ENCODE measurements at regions not wholly inside any gene's neighbourhood (a gene's known extent, or its start where the extent isn't known, plus 50 kb on each side); places are given as distances from the start of the nearest gene placed in this dataset.

DNA sequence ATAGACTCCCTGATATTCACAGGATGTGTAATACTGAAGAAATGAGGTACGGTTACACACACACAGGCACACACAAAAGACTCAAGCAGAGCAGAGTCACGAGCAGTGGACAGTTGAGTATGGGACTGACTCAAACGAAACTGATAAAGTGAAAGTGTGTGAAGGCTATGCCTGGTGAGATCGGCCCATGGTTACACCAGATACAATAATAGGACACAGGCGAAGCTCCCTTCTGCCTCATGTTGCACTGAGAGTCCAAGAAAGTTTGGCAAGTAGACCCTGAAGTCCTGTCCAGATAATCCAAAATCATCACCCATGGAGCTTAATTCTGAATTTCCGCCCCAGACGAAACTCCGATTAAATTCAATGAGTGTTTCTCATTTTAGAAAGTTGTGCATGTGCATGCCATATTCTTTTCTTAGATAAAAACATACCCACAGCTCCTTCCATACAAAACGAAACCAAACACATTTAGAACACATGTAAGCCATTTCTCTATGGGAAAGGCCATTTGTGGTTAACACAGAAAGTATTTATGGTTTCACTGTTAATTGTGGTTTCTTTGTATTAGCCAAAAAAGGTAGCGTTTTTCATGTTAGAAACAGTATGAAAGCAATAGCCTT is 567.6 kb downstream of the PLCL1 start:
- H3K4me3 Mint-ChIP-seq: no peak overlapping the region
- no peaks in the 10 kb centered on the region for H3K9me3 Mint-ChIP-seq
- H3K27me3 Mint-ChIP-seq (ENCODE audit: insufficient read depth): peaks cover 2% of the 10 kb centered on the region
- Histone ChIP-seq H3K4me3 (ENCODE audit: low read length) (no peak overlapping the region), H3K9me3 (ENCODE audit: control insufficient read depth, low read length) (no peaks in the 10 kb centered on the region), H3K27me3 (ENCODE audit: control insufficient read depth, insufficient read depth, low read length, poor library complexity, severe bottlenecking) (no peaks in the 10 kb centered on the region), H3K27ac (ENCODE audit: low read depth, low read length) (no peak overlapping the region), H3K36me3 (ENCODE audit: control insufficient read depth, insufficient read depth, low read length) (no peaks in the 10 kb centered on the region), H3K4me1 (ENCODE audit: control insufficient read depth, insufficient read depth, low read length) (no peaks in the 10 kb centered on the region), H3K9ac (ENCODE audit: extremely low read depth, low read length, poor library complexity, severe bottlenecking) (no peak overlapping the region)
- no peaks in the 10 kb centered on the region for H3K4me1 Mint-ChIP-seq
- no peaks in the 10 kb centered on the region for H3K36me3 Mint-ChIP-seq (ENCODE audit: low read depth)
- no peak overlapping the region for H3K27ac Mint-ChIP-seq
- TF ChIP-seq, protein P1, sequence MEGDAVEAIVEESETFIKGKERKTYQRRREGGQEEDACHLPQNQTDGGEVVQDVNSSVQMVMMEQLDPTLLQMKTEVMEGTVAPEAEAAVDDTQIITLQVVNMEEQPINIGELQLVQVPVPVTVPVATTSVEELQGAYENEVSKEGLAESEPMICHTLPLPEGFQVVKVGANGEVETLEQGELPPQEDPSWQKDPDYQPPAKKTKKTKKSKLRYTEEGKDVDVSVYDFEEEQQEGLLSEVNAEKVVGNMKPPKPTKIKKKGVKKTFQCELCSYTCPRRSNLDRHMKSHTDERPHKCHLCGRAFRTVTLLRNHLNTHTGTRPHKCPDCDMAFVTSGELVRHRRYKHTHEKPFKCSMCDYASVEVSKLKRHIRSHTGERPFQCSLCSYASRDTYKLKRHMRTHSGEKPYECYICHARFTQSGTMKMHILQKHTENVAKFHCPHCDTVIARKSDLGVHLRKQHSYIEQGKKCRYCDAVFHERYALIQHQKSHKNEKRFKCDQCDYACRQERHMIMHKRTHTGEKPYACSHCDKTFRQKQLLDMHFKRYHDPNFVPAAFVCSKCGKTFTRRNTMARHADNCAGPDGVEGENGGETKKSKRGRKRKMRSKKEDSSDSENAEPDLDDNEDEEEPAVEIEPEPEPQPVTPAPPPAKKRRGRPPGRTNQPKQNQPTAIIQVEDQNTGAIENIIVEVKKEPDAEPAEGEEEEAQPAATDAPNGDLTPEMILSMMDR (conservative IDR thresholded peaks at IDR 0.05): no peak
- DNase-seq: no peak
- WGBS, 2 experiments (ENCODE audit: insufficient coverage in 1 of 2, insufficient read length in 1 of 2): 91 to 98% methylated on average over 3 to 10 of the region's 10 CpGs

- H3K27ac Mint-ChIP-seq: no peak overlapping the region
- Histone ChIP-seq H3K27ac (ENCODE audit: low read depth, low read length) (no peak overlapping the region), H3K36me3 (ENCODE audit: control insufficient read depth, insufficient read depth, low read length) (no peaks in the 10 kb centered on the region), H3K27me3 (ENCODE audit: control insufficient read depth, insufficient read depth, low read length, poor library complexity, severe bottlenecking) (no peaks in the 10 kb centered on the region), H3K4me3 (ENCODE audit: low read length) (no peak overlapping the region), H3K9me3 (ENCODE audit: control insufficient read depth, low read length) (no peaks in the 10 kb centered on the region), H3K9ac (ENCODE audit: extremely low read depth, low read length, poor library complexity, severe bottlenecking) (no peak overlapping the region), H3K4me1 (ENCODE audit: control insufficient read depth, insufficient read depth, low read length) (no peaks in the 10 kb centered on the region)
- H3K4me1 Mint-ChIP-seq: no peaks in the 10 kb centered on the region
- 89% methylated on average over 1 of the region's 1 CpG; no CpG with 5 or more reads in 1 of the 2 experiments for WGBS, 2 experiments (ENCODE audit: insufficient coverage in 1 of 2, insufficient read length in 1 of 2)
- peaks cover 2% of the 10 kb centered on the region for H3K27me3 Mint-ChIP-seq (ENCODE audit: insufficient read depth)
- TF ChIP-seq, protein P1 (conservative IDR thresholded peaks at IDR 0.05): no peak
- no peak for DNase-seq
- H3K9me3 Mint-ChIP-seq: no peaks in the 10 kb centered on the region
- no peak overlapping the region for H3K4me3 Mint-ChIP-seq
- no peaks in the 10 kb centered on the region for H3K36me3 Mint-ChIP-seq (ENCODE audit: low read depth)
These were observed 566.9 kb downstream of the PLCL1 start for GRCh38 chr2:198371329-198371728.

DNA sequence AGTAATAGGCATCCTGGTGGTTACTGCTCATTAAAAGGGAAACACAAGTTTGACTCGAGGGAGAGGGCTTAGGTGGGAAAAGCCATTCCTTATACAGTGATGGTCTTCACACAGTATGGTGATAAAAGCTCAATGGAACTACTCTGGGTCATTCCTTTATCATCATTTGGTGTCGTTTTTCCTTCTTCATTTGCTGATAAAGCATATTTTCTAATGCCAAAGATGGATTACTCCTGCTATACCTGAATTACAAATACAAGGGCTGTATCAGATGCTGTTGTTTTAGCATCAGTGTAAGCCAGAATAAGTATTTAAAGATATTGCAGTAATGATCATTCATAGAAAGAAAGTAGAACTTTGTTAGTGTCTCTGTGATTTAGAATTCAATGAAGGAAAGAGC is 563.7 kb downstream of the PLCL1 start:
- no peaks in the 10 kb centered on the region for H3K27me3 Mint-ChIP-seq (ENCODE audit: insufficient read depth)
- no peaks in the 10 kb centered on the region for H3K36me3 Mint-ChIP-seq (ENCODE audit: low read depth)
- H3K9me3 ChIP-seq (ENCODE audit: control insufficient read depth, low read length): no peaks in the 10 kb centered on the region

More for the DNA sequence above, 563.7 kb downstream of the PLCL1 start:
- TF ChIP-seq, protein P1 (conservative IDR thresholded peaks at IDR 0.05): no peak
- Mint-ChIP-seq H3K4me3 (no peak overlapping the region), H3K9me3 (no peaks in the 10 kb centered on the region), H3K27ac (no peak overlapping the region), H3K4me1 (no peaks in the 10 kb centered on the region)
- Histone ChIP-seq H3K9ac (ENCODE audit: extremely low read depth, low read length, poor library complexity, severe bottlenecking) (no peak overlapping the region), H3K4me3 (ENCODE audit: low read length) (no peak overlapping the region), H3K27me3 (ENCODE audit: control insufficient read depth, insufficient read depth, low read length, poor library complexity, severe bottlenecking) (no peaks in the 10 kb centered on the region), H3K27ac (ENCODE audit: low read depth, low read length) (no peak overlapping the region), H3K4me1 (ENCODE audit: control insufficient read depth, insufficient read depth, low read length) (no peaks in the 10 kb centered on the region), H3K36me3 (ENCODE audit: control insufficient read depth, insufficient read depth, low read length) (no peaks in the 10 kb centered on the region)
- no peak for DNase-seq
- WGBS, 2 experiments (ENCODE audit: insufficient coverage in 1 of 2, insufficient read length in 1 of 2): 76 to 100% methylated on average over 1 to 2 of the region's 2 CpGs

Data from endodermal cell (in vitro differentiated cells).